Mesothelial cell of epicardium (in vitro differentiated cells): ENCODE measurements at regions not wholly inside any gene's neighbourhood (a gene's known extent, or its start where the extent isn't known, plus 50 kb on each side); places are given as distances from the start of the nearest gene placed in this dataset.

Experiments used
- DNase-seq, 2 experiments: peaks; one replicate each; pipeline ENCODE4 v3.0.0; 2021; ENCODE audit warnings: low spot score in 2 of 2; ENCODE audit not compliant: unreplicated experiment in 2 of 2
- H3K27ac Mint-ChIP-seq: 2 replicates; pipeline ENCODE4 v1.8.0; 2021; ENCODE audit warnings: mixed read lengths
- H3K27me3 Mint-ChIP-seq: 2 replicates; pipeline ENCODE4 v1.8.0; 2021; ENCODE audit warnings: low read depth, mixed read lengths
- H3K36me3 Mint-ChIP-seq: 2 replicates; pipeline ENCODE4 v1.8.0; 2021; ENCODE audit warnings: mixed read lengths
- H3K4me1 Mint-ChIP-seq: 2 replicates; pipeline ENCODE4 v1.8.0; 2021; ENCODE audit warnings: mixed read lengths
- H3K4me3 Mint-ChIP-seq: 2 replicates; pipeline ENCODE4 v1.8.0; 2021; ENCODE audit warnings: mild to moderate bottlenecking, moderate library complexity, mixed read lengths
- H3K9me3 Mint-ChIP-seq: 2 replicates; pipeline ENCODE4 v1.8.0; 2021; ENCODE audit warnings: mixed read lengths
- CTCF ChIP-seq: fragments of 200-600 bp; sonication (generic); IDR thresholded peaks from one replicate; pipeline ENCODE4 v1.5.0; 2021; ENCODE audit warnings: antibody characterized with exemption; ENCODE audit not compliant: unreplicated experiment

- Mint-ChIP-seq H3K9me3 (no peaks in the 10 kb centered on the region), H3K36me3 (no peaks in the 10 kb centered on the region), H3K27me3 (peaks cover 81% of the 10 kb centered on the region), H3K27ac (no peak overlapping the region), H3K4me1 (no peaks in the 10 kb centered on the region), H3K4me3 (no peak overlapping the region)
- no peak for DNase-seq
- no peak for TF ChIP-seq CTCF
Observed at GRCh38 chr20:22394583-22394982, 189.8 kb downstream of the FOXA2 start.

GRCh38 chr20:22390543-22390903, 193.8 kb downstream of the FOXA2 start:
- H3K36me3 Mint-ChIP-seq: no peaks in the 10 kb centered on the region
- no peak for DNase-seq
- peaks cover 91% of the 10 kb centered on the region for H3K27me3 Mint-ChIP-seq
- H3K4me1 Mint-ChIP-seq: no peaks in the 10 kb centered on the region
- H3K4me3 Mint-ChIP-seq: no peak overlapping the region
- H3K9me3 Mint-ChIP-seq: no peaks in the 10 kb centered on the region
- no peak overlapping the region for H3K27ac Mint-ChIP-seq
- no peak for TF ChIP-seq CTCF

GRCh38 chr20:22389836-22390542, 194.4 kb downstream of the FOXA2 start:
- Mint-ChIP-seq H3K4me1 (no peaks in the 10 kb centered on the region), H3K9me3 (no peaks in the 10 kb centered on the region), H3K27me3 (peaks cover 92% of the 10 kb centered on the region), H3K36me3 (no peaks in the 10 kb centered on the region), H3K4me3 (no peak overlapping the region), H3K27ac (no peak overlapping the region)
- no peak for TF ChIP-seq CTCF
- DNase-seq: no peak

- Mint-ChIP-seq H3K36me3 (no peaks in the 10 kb centered on the region), H3K9me3 (no peaks in the 10 kb centered on the region), H3K27me3 (peaks cover 77% of the 10 kb centered on the region), H3K27ac (no peak overlapping the region), H3K4me1 (no peaks in the 10 kb centered on the region), H3K4me3 (no peak overlapping the region)
- TF ChIP-seq CTCF: no peak
- DNase-seq: no peak
Observed at GRCh38 chr20:22387452-22387851, 196.9 kb downstream of the FOXA2 start.

- Mint-ChIP-seq H3K4me1 (no peaks in the 10 kb centered on the region), H3K4me3 (no peak overlapping the region), H3K36me3 (no peaks in the 10 kb centered on the region), H3K27ac (no peak overlapping the region), H3K27me3 (peaks cover 74% of the 10 kb centered on the region), H3K9me3 (no peaks in the 10 kb centered on the region)
- no peak for TF ChIP-seq CTCF
- no peak for DNase-seq
Observed at GRCh38 chr20:22386306-22386623, 198.1 kb downstream of the FOXA2 start.
